Nephron progenitor cell (in vitro differentiated cells): ENCODE measurements at regions not wholly inside any gene's neighbourhood (a gene's known extent, or its start where the extent isn't known, plus 50 kb on each side); places are given as distances from the start of the nearest gene placed in this dataset.
A peak's percentile ranks its signal among the peaks of the same experiment; 100 is the strongest.

ENCODE experiments used
- DNase-seq: peaks from one replicate; pipeline ENCODE4 v3.0.0; 2021
- H3K27ac Mint-ChIP-seq: 2 replicates; pipeline ENCODE4 v1.8.0; 2021; ENCODE audit warnings: mild to moderate bottlenecking, moderate library complexity, mixed read lengths
- H3K27me3 Mint-ChIP-seq: 2 replicates; pipeline ENCODE4 v1.8.0; 2021; ENCODE audit warnings: mild to moderate bottlenecking, low read depth, mixed read lengths; ENCODE audit not compliant: poor library complexity
- H3K36me3 Mint-ChIP-seq: 2 replicates; pipeline ENCODE4 v1.8.0; 2021; ENCODE audit warnings: low read depth, mixed read lengths
- H3K4me1 Mint-ChIP-seq: 2 replicates; pipeline ENCODE4 v1.8.0; 2021; ENCODE audit warnings: mixed read lengths
- H3K4me3 Mint-ChIP-seq: 2 replicates; pipeline ENCODE4 v1.8.0; 2021; ENCODE audit warnings: mild to moderate bottlenecking, moderate library complexity, mixed read lengths
- H3K9me3 Mint-ChIP-seq: 2 replicates; pipeline ENCODE4 v1.8.0; 2021; ENCODE audit warnings: mild to moderate bottlenecking, moderate library complexity, mixed read lengths
- TF ChIP-seq, protein P1 (sequence below): fragments of 200-600 bp; sonication (generic); IDR thresholded peaks from 2 replicates; pipeline ENCODE4 v1.5.0; 2021; ENCODE audit warnings: antibody characterized with exemption

DNA sequence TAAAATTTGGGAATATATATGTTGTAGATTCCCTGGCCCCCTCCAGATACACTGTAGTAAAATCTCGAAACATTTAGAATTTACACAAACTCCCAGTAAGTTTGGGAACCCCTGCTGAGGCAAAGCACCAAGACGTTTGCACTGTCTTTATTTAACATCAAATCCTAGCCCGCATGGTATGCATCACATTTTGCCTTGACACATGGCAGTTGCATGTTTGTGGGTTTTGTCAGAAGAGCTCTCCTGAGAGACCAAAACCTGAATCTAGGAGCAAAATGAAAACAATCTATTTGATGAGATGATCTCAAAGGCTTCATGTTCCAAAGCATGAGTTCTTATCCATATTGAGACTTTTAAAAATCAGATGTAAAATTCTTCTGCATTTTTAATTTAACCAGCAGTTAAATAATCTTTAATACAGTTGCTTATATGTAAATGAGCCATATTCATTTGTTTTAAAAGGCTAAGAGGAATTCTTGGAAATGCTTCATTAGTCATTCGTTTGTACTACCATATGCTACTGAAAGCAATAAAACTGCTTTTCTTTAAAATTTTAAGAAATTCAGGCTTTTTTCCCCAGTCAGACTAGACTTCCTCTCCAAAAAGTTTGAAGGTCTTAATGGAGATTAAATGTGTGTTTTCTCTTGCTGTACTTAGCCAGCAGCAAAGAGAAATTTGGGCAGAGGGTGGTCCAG is 105.2 kb upstream of the BOC start:
- no peak overlapping the region for H3K4me3 Mint-ChIP-seq
- no peak for DNase-seq
- peaks cover 84% of the 10 kb centered on the region for H3K4me1 Mint-ChIP-seq
- TF ChIP-seq, protein P1, sequence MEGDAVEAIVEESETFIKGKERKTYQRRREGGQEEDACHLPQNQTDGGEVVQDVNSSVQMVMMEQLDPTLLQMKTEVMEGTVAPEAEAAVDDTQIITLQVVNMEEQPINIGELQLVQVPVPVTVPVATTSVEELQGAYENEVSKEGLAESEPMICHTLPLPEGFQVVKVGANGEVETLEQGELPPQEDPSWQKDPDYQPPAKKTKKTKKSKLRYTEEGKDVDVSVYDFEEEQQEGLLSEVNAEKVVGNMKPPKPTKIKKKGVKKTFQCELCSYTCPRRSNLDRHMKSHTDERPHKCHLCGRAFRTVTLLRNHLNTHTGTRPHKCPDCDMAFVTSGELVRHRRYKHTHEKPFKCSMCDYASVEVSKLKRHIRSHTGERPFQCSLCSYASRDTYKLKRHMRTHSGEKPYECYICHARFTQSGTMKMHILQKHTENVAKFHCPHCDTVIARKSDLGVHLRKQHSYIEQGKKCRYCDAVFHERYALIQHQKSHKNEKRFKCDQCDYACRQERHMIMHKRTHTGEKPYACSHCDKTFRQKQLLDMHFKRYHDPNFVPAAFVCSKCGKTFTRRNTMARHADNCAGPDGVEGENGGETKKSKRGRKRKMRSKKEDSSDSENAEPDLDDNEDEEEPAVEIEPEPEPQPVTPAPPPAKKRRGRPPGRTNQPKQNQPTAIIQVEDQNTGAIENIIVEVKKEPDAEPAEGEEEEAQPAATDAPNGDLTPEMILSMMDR, result no peak
- peaks cover 13% of the 10 kb centered on the region for H3K36me3 Mint-ChIP-seq
- H3K9me3 Mint-ChIP-seq, result peaks cover 6% of the 10 kb centered on the region
- H3K27me3 Mint-ChIP-seq, result no peaks in the 10 kb centered on the region
- no peak overlapping the region for H3K27ac Mint-ChIP-seq

DNA sequence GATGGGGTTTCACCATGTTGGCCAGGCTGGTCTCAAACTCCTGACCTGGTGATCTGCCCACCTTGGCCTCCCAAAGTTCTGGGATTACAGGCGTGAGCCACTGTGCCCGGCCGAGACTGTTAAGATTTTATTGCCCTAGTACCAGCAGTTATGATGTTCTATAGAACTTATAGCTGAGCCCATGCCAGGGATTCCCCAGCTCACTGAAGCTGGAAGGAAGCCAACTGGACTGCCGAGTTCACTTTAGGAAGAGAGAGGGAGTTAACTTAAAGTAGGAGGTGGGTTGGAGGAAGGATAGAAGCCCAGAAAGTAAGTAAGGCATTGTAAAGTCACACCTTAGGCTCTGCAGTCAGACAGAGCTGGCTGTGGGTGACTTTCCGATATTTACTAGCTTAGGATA is 101.1 kb upstream of the BOC start:
- H3K27ac Mint-ChIP-seq, result peak overlapping the region; percentile 75
- no peaks in the 10 kb centered on the region for H3K36me3 Mint-ChIP-seq
- DNase-seq, result no peak
- H3K4me1 Mint-ChIP-seq, result peaks cover 80% of the 10 kb centered on the region
- H3K4me3 Mint-ChIP-seq, result no peak overlapping the region
- TF ChIP-seq, protein P1, result no peak
- peaks cover 3% of the 10 kb centered on the region for H3K27me3 Mint-ChIP-seq
- H3K9me3 Mint-ChIP-seq, result no peaks in the 10 kb centered on the region

DNA sequence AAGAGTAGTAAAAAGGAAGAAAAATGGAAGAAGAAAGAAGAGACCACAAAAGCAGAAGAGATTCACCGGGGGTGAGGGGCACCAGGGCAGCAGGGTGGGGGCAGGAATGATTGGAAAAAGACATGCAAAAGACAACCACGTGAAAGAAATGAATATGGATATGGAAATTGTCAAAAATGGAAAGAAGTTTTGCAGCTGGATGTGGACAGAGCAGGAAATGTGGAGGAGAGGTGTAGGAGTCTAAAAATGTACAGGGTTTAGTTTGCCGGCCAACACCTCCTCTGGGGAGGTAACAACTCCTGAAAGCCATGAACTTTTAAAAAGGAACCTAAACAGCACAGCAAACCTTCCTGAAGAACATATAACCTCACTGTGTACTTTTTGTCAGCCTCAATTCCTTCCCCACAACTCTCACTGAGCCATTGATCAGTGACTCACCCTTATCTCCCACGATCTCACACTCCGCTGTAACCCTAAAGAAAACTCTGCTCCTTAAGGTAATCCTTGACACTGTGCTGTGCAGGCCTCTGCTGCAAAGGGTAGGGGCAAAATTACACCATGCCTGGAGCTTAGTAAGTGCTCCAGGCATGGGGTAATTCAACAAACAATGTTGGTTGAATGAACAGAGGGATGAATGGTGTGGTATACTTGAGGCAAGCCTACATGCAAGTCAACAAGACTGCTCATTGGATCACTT is 100.2 kb upstream of the BOC start:
- no peak for DNase-seq
- Mint-ChIP-seq H3K9me3 (no peaks in the 10 kb centered on the region), H3K4me1 (peaks cover 71% of the 10 kb centered on the region), H3K36me3 (no peaks in the 10 kb centered on the region), H3K27ac (peak overlapping the region; percentile 70), H3K4me3 (no peak overlapping the region), H3K27me3 (peaks cover 3% of the 10 kb centered on the region)
- TF ChIP-seq, protein P1, result no peak

DNA sequence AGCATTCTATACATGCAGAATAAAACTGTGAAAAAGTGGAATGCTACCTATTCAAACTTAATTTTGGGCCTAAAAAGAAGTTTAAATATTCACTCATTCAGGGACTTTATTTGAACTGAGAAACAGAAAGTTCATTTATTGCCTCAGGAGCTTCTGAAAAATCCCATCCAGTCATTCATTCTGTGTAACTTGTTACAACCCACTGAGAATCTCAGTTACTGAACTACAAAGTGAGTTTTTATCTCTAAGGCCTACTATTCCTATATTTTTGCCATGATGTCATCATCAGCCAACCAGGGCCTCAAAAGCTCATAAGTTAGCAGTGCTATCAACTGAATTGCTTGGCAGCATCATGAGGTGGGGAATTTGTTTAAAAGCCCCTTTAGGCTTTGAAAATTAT is 98.0 kb upstream of the BOC start:
- Mint-ChIP-seq H3K4me1 (peaks cover 57% of the 10 kb centered on the region), H3K27me3 (peaks cover 3% of the 10 kb centered on the region)

DNA sequence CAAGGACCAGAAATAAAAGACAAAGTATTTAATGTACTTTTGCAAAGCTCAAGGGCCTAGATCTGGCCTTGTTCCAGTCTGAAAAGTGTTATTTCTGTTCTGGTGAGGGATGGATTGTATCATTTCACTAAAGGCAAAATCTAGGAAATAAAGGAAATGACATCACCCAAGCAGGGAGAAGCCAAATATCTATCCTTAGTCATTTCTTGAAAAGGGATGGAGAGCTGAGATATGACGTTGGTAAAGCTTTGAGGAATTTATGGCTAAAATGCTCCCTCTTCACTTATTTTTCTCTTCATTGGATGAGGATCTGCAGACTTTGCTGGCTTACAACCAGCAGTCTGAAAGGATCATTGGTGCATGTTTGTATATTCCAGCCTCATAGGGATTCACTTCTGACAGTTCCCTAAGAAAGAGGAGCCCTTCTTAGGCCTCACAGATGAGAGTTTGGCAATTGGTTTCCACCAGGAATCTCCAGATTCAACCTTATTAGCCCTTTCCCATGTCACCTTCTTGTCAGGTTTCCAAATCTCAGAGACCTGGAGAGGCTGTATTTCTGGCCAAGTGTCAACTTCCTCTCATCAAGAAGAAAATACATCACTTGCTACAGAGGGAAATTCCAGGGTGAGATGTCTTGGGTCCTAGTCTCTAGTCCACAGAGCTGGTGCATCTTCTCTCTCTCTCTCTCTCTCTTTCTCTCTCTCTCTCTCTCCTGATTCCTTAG is 93.7 kb upstream of the BOC start:
- H3K27ac Mint-ChIP-seq, result peak overlapping the region; percentile 64
- TF ChIP-seq, protein P1, result no peak
- peaks cover 2% of the 10 kb centered on the region for H3K27me3 Mint-ChIP-seq
- no peaks in the 10 kb centered on the region for H3K36me3 Mint-ChIP-seq
- no peak overlapping the region for H3K4me3 Mint-ChIP-seq
- DNase-seq, result no peak
- peaks cover 40% of the 10 kb centered on the region for H3K4me1 Mint-ChIP-seq
- H3K9me3 Mint-ChIP-seq, result no peaks in the 10 kb centered on the region

More for the DNA sequence above, 98.0 kb upstream of the BOC start:
- Mint-ChIP-seq H3K36me3 (no peaks in the 10 kb centered on the region), H3K9me3 (no peaks in the 10 kb centered on the region), H3K27ac (no peak overlapping the region), H3K4me3 (no peak overlapping the region)
- TF ChIP-seq, protein P1, result no peak
- DNase-seq, result no peak
